GM13976 (cell line): ENCODE measurements at regions not wholly inside any gene's neighbourhood (a gene's known extent, or its start where the extent isn't known, plus 50 kb on each side); places are given as distances from the start of the nearest gene placed in this dataset.

ENCODE experiments used
- DNase-seq: peaks from one replicate; pipeline ENCODE4 v3.0.0; 2012; ENCODE audit warnings: low spot score
- in situ Hi-C: fragments of 300-500 bp; cut with MboI; formaldehyde crosslinking; loops from one replicate; pipeline ENCODE4 v1.12.0; 2022; ENCODE audit warnings: low sequenced_read_pairs, mixed read lengths, inconsistent platforms; ENCODE audit not compliant: unreplicated experiment
- TF ChIP-seq, protein P1 (sequence below): IDR thresholded peaks from 2 replicates; pipeline ENCODE4 v1.5.1; 2012; ENCODE audit warnings: borderline replicate concordance, mild to moderate bottlenecking; ENCODE audit not compliant: insufficient read depth; ENCODE audit errors: extremely low read depth, missing control alignments, control extremely low read depth

DNA sequence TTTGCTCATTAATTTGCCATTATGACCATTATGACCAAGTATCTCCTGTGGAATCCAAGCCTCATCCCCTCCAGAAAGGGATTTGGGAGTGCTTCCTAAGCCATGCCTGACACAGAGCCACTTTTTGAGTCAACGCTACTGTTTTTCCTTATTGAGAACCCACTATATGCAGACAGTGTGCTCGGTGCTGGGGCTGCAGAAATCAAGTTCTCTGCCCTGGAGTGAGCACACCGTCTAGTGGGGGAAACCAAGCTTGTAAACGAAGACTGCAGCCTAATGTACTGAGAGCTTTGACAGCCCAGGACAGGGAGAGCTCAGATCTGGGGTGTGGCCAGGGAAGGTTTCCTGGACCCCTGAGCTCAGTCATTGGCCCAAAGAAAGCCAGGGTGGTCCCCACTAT is 111.0 kb downstream of the ENGASE start:
- no peak for DNase-seq
- TF ChIP-seq, protein P1, sequence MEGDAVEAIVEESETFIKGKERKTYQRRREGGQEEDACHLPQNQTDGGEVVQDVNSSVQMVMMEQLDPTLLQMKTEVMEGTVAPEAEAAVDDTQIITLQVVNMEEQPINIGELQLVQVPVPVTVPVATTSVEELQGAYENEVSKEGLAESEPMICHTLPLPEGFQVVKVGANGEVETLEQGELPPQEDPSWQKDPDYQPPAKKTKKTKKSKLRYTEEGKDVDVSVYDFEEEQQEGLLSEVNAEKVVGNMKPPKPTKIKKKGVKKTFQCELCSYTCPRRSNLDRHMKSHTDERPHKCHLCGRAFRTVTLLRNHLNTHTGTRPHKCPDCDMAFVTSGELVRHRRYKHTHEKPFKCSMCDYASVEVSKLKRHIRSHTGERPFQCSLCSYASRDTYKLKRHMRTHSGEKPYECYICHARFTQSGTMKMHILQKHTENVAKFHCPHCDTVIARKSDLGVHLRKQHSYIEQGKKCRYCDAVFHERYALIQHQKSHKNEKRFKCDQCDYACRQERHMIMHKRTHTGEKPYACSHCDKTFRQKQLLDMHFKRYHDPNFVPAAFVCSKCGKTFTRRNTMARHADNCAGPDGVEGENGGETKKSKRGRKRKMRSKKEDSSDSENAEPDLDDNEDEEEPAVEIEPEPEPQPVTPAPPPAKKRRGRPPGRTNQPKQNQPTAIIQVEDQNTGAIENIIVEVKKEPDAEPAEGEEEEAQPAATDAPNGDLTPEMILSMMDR = no peak
- in situ Hi-C loops = loop anchor here (10.0 kb wide), 1 partner anchor 209 kb away; no protein-coding TSS in a partner anchor

DNA sequence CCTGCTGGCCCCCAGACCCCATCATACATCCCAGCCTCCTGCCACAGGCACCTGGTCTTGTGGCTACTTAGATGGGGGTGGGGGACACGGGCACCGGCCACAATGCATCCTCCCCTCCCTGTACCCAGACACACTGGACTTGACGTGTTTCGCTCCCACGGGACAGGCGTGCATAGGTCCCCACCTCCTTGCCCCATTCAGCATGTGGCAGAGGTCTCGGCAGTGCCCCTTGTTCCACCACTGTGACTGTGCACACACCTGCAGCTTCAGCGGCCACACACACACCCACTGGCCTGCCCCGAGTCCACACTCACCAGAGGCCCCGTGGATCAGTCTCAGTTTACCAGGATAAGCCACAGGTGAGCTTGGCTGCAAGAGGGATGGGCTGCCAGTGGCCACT is 109.6 kb downstream of the ENGASE start:
- no peak for DNase-seq
- in situ Hi-C loops = loop anchor here (10.0 kb wide), 1 partner anchor 211 kb away; no protein-coding TSS in a partner anchor
- TF ChIP-seq, protein P1 = no peak

DNA sequence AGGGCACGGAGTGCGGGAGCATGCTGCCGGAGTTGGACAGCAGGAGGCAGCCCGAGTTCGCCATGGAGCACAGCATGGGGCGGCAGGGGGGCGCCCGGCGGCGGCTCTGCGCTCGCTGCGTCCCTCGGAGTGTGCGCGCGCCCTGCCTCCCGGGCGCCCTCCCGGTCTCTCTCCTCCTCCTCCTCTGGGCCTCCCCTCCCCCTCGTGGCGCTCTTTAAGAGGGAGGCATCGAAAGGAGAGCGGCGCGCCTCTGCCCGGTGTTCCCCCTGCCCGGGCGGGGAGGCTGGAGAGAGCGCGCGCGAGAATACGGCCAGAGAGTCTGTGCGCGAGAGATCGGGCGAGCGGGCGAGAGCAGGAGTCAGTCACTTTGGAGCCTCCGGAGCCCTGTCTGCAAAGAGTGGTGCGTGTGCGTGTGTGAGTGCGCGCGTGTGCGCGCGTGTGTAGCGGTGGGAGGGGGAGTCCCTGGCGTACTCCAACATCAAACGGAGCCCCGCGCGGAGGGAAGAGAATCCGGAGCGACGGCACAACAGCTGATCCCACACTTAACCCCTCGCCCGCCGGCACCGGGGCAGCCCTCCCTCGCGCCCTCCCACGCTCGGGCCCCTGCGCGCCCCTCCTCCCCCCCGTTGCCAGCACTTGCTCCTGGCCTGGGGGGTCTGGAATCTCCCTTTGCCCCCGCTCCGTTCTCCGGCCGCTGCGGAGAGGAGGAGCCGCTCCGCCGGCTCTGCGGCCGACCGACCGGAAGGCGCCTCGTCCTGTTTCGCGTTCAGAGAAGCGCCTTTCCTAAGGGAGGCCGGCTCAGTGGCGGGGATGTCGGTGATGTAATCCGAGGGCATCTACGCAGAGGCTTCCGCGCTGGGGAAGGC is 108.9 kb downstream of the ENGASE start:
- in situ Hi-C loops = loop anchor here (10.0 kb wide), 1 partner anchor 211 kb away; no protein-coding TSS in a partner anchor
- TF ChIP-seq, protein P1 = no peak
- DNase-seq = peak; percentile 60

DNA sequence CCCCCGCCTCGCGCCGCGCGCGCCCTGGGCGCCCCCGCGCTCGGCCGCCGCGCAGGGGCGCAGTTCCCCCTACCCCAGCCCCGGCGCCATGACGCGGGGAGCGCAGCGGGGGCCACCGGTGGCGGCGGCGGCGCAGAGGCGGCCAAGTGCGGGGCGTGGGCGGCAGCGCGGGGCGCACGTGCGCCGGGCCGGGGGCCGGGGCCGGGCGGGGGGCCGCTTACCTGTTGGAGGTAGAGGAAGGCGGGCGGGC is 108.3 kb downstream of the ENGASE start:
- TF ChIP-seq, protein P1 = no peak
- in situ Hi-C loops = loop anchor here (10.0 kb wide), 1 partner anchor 212 kb away; no protein-coding TSS in a partner anchor
- DNase-seq = no peak

DNA sequence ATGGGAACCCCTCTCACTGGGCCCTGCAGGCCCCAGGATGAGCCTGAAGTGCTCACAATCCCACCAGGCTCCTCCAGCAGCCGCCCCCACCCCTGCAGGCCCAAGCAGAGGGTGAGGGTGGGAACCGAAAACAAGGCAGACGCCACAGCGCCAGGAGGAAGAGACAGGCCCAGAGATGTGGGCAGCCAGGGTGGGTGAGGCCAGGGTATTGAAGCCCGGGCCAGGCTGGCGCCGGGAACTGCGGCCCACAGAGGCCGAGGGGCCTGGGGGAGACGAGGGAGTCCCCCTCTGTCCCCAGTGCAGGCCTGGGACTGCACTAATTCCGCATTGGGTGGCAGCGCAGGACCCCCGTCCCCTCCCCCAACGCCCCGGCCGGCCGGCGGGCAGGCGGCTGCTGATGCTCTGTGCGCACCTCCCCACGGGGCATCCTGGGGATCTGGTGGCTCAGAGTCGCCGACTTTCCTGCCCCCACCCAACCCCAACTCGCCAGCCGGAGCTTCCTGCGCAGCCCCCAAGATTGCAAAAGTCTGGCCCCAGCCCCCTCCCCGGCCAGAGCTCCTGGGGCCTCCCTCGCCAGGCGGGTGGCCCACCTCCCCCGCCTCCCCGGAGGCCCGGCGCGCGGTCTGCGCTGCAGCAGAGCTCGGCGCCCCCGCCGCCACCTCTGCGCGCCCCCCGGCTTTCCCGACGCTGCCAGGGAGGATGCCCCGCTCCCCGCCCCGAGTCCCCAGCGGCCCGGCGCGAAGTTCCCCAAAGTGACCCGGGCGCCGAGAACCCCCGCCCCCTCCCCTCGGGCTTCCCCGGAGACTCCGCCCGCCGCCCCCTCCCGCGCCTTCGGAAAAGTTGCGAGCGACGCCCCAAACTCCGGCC is 107.8 kb downstream of the ENGASE start:
- no peak for DNase-seq
- in situ Hi-C loops = loop anchor here (10.0 kb wide), 1 partner anchor 212 kb away; no protein-coding TSS in a partner anchor
- TF ChIP-seq, protein P1 = no peak

DNA sequence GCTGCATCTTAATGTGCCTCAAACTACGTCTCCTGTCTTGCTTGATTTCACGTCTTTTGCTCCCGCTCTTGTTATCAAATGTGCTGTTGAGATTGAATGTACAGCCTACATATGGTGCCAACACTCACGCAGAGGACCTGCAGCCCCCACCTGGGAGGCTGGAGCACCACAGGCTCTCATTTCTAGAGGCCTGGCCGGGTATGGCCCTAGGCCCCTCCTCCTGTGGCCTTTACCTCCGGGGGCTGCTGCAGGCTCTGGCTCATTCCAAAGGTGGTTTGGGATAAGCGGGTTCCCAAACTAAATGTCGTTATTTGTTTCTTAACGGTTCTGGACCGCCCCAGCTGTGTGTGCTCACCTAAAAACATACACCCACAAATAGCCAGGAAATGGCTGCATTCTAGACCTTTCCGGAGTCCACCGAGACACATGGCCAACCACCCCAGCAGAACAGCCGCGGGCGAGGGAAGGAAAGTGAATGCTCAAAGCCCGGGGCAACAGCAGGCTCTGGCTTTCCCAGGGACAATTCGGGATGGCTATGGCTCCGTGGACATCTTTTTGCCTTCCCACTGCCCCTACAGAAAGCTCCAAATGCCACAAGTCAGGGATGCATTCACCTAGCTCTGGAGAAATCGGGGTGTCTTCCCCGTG is 105.9 kb downstream of the ENGASE start:
- in situ Hi-C loops = loop anchor here (10.0 kb wide), 1 partner anchor 214 kb away; no protein-coding TSS in a partner anchor
- DNase-seq = no peak
- TF ChIP-seq, protein P1 = no peak
